A673 (cell line): ENCODE measurements at regions not wholly inside any gene's neighbourhood (a gene's known extent, or its start where the extent isn't known, plus 50 kb on each side); places are given as distances from the start of the nearest gene placed in this dataset.

ENCODE experiments used
- BruUV-seq: library from RNA; stranded (reverse); fragments of 400-500 nt; replicated peaks from 2 replicates; lab custom pipeline; 2021; lab: Mats Ljungman, UMichigan
- CTCF ChIA-PET: fragments of 300-600 bp; sonication (Branson Sonifier 250); formaldehyde crosslinking; loops from one replicate; lab custom pipeline; 2022; ENCODE audit warnings: antibody characterized with exemption; lab: Charles Lee
- POLR2A ChIA-PET: fragments of 300-600 bp; sonication (Branson Sonifier 250); formaldehyde crosslinking; loops from one replicate; lab custom pipeline; 2022; ENCODE audit warnings: antibody characterized with exemption; ENCODE audit not compliant: low non-redundant PET; lab: Charles Lee
- DNase-seq: peaks from one replicate; pipeline ENCODE4 v3.0.0-alpha.2; 2015; ENCODE audit warnings: low spot score
- H3K27ac ChIP-seq: fragments of 200-600 bp; sonication (generic); 2 replicates; pipeline ENCODE4 v1.5.1; 2016; ENCODE audit warnings: mixed run types, low read depth, mild to moderate bottlenecking, mixed read lengths, antibody characterized with exemption, low read length; ENCODE audit not compliant: poor library complexity, severe bottlenecking
- H3K27me3 ChIP-seq: fragments of 200-600 bp; sonication (generic); replicated peaks from 2 replicates; pipeline ENCODE4 v1.6.1; 2017; ENCODE audit warnings: mixed run types, low read depth, mild to moderate bottlenecking, mixed read lengths, antibody characterized with exemption, low read length; ENCODE audit not compliant: insufficient read depth, poor library complexity
- H3K36me3 ChIP-seq: fragments of 200-600 bp; sonication (generic); 2 replicates; pipeline ENCODE4 v1.6.1; 2016; ENCODE audit warnings: mixed run types, mild to moderate bottlenecking, mixed read lengths, antibody characterized with exemption, low read length; ENCODE audit not compliant: insufficient read depth, poor library complexity, severe bottlenecking
- H3K4me1 ChIP-seq: fragments of 200-600 bp; sonication (generic); 2 replicates; pipeline ENCODE4 v1.6.1; 2017; ENCODE audit warnings: mixed run types, mild to moderate bottlenecking, mixed read lengths, antibody characterized with exemption, low read length; ENCODE audit not compliant: insufficient read depth, poor library complexity, severe bottlenecking
- H3K4me3 ChIP-seq: fragments of 200-600 bp; sonication (generic); 2 replicates; pipeline ENCODE4 v1.5.1; 2016; ENCODE audit warnings: low read depth, mixed run types, mild to moderate bottlenecking, mixed read lengths, low read length; ENCODE audit not compliant: poor library complexity, severe bottlenecking
- H3K9me3 ChIP-seq: fragments of 200-600 bp; sonication (generic); 2 replicates; pipeline ENCODE4 v1.6.1; 2016; ENCODE audit warnings: mixed run types, low read depth, mild to moderate bottlenecking, mixed read lengths, antibody characterized with exemption, low read length; ENCODE audit not compliant: poor library complexity, severe bottlenecking
- CTCF ChIP-seq: fragments of 300-800, 200-600 bp; sonication (generic); conservative IDR thresholded peaks from 2 replicates; pipeline ENCODE4 v1.5.1; 2017; ENCODE audit warnings: low read depth, mild to moderate bottlenecking, antibody characterized with exemption, low read length, moderate library complexity, mixed read lengths
- EZH2 ChIP-seq: fragments of 200-600 bp; sonication (generic); IDR thresholded peaks from 2 replicates; pipeline ENCODE4 v1.6.1; 2017; ENCODE audit warnings: borderline replicate concordance, low read depth, mild to moderate bottlenecking, mixed read lengths, antibody characterized with exemption, low read length; ENCODE audit not compliant: poor library complexity, severe bottlenecking
- intact Hi-C: fragments of 100-400 bp; cut with micrococcal nuclease; formaldehyde crosslinking; loops from one replicate; pipeline ENCODE4 v1.10.0; 2022; ENCODE audit not compliant: unreplicated experiment

GRCh38 chr18:24835751-24836150, 375.3 kb downstream of the HRH4 start:
- Histone ChIP-seq H3K9me3 (no peaks in the 10 kb centered on the region), H3K36me3 (no peaks in the 10 kb centered on the region), H3K27me3 (no peaks in the 10 kb centered on the region), H3K27ac (no peak overlapping the region), H3K4me3 (no peak overlapping the region), H3K4me1 (no peaks in the 10 kb centered on the region)
- ChIA-PET POLR2A (no interaction called here), CTCF (no interaction called here)
- DNase-seq, result no peak
- no peak for TF ChIP-seq EZH2
- TF ChIP-seq CTCF, result no peak
- intact Hi-C loops, result no loop called here
- BruUV-seq, result no TSS peak

- intact Hi-C loops, result no loop called here
- no TSS peak for BruUV-seq
- Histone ChIP-seq H3K27ac (no peak overlapping the region), H3K36me3 (no peaks in the 10 kb centered on the region), H3K27me3 (no peaks in the 10 kb centered on the region), H3K4me3 (no peak overlapping the region), H3K9me3 (no peaks in the 10 kb centered on the region), H3K4me1 (no peaks in the 10 kb centered on the region)
- peak; percentile 16 for DNase-seq
- TF ChIP-seq EZH2 (no peak), CTCF (no peak)
- ChIA-PET POLR2A (no interaction called here), CTCF (no interaction called here)
These were observed 376.6 kb downstream of the HRH4 start for GRCh38 chr18:24837066-24837465.

GRCh38 chr18:24840051-24840450, 379.6 kb downstream of the HRH4 start:
- CTCF ChIA-PET, result no interaction called here
- no peaks in the 10 kb centered on the region for H3K27me3 ChIP-seq
- no peak overlapping the region for H3K4me3 ChIP-seq
- no peaks in the 10 kb centered on the region for H3K36me3 ChIP-seq
- no peak overlapping the region for H3K27ac ChIP-seq
- H3K9me3 ChIP-seq, result no peaks in the 10 kb centered on the region
- no peaks in the 10 kb centered on the region for H3K4me1 ChIP-seq
- no peak for DNase-seq
- no peak for TF ChIP-seq CTCF
- TF ChIP-seq EZH2, result no peak
- POLR2A ChIA-PET, result no interaction called here
- no TSS peak for BruUV-seq
- intact Hi-C loops, result no loop called here
